UCSD-AML1 (cell line): ENCODE measurements at regions not wholly inside any gene's neighbourhood (a gene's known extent, or its start where the extent isn't known, plus 50 kb on each side); places are given as distances from the start of the nearest gene placed in this dataset.

Experiments
- DNase-seq: peaks from one replicate; lab custom pipeline; 2025; ENCODE audit not compliant: unreplicated experiment; lab: John Stamatoyannopoulos, UW

GRCh38 chr1:36559061-36559460, 76.3 kb upstream of the CSF3R start:
- DNase-seq: no peak

- DNase-seq: no peak
These were observed 74.6 kb upstream of the CSF3R start for GRCh38 chr1:36557041-36558000.

- DNase-seq: no peak
These were observed 72.3 kb upstream of the CSF3R start for GRCh38 chr1:36555041-36555440.

- no peak for DNase-seq
These were observed 71.6 kb upstream of the CSF3R start for GRCh38 chr1:36554323-36554628.

GRCh38 chr1:36553591-36554322, 71.0 kb upstream of the CSF3R start:
- peak; percentile 62 for DNase-seq

GRCh38 chr1:36542962-36543515, 60.3 kb upstream of the CSF3R start:
- no peak for DNase-seq

- DNase-seq: no peak
These were observed 59.6 kb upstream of the CSF3R start for GRCh38 chr1:36542024-36542961.

- no peak for DNase-seq
These were observed 57.3 kb upstream of the CSF3R start for GRCh38 chr1:36540056-36540455.

- DNase-seq: no peak
These were observed 56.8 kb upstream of the CSF3R start for GRCh38 chr1:36539526-36539925.

- no peak for DNase-seq
These were observed 55.3 kb upstream of the CSF3R start for GRCh38 chr1:36537991-36538390.

- DNase-seq: no peak
These were observed 54.6 kb upstream of the CSF3R start for GRCh38 chr1:36537190-36537768.

GRCh38 chr1:36536727-36537126, 54.0 kb upstream of the CSF3R start:
- DNase-seq: no peak

GRCh38 chr1:36534711-36535412, 52.1 kb upstream of the CSF3R start:
- no peak for DNase-seq

GRCh38 chr1:36533897-36534296, 51.2 kb upstream of the CSF3R start:
- no peak for DNase-seq

- DNase-seq: no peak
These were observed 50.2 kb upstream of the CSF3R start for GRCh38 chr1:36532810-36533401.
